Ishikawa (cell line): ENCODE measurements at regions not wholly inside any gene's neighbourhood (a gene's known extent, or its start where the extent isn't known, plus 50 kb on each side); places are given as distances from the start of the nearest gene placed in this dataset.

Source experiments
- CEBPB ChIP-seq: IDR thresholded peaks from 2 replicates; pipeline ENCODE4 v1.6.1; 2012
- CREB1 ChIP-seq: IDR thresholded peaks from 2 replicates; pipeline ENCODE4 v1.6.1; 2012; ENCODE audit warnings: low read depth
- EGR1 ChIP-seq: IDR thresholded peaks from 2 replicates; pipeline ENCODE4 v1.6.1; 2012
- EP300 ChIP-seq: IDR thresholded peaks from 2 replicates; pipeline ENCODE4 v1.6.1; 2012; ENCODE audit warnings: borderline replicate concordance
- FOXM1 ChIP-seq: IDR thresholded peaks from 2 replicates; pipeline ENCODE4 v1.6.1; 2012; ENCODE audit warnings: low read depth, borderline replicate concordance
- MAX ChIP-seq: IDR thresholded peaks from 2 replicates; pipeline ENCODE4 v1.6.1; 2012
- NFIC ChIP-seq: IDR thresholded peaks from 2 replicates; pipeline ENCODE4 v1.6.1; 2012
- RAD21 ChIP-seq: IDR thresholded peaks from 2 replicates; pipeline ENCODE4 v1.6.1; 2012; ENCODE audit warnings: low read depth
- TAF1 ChIP-seq: IDR thresholded peaks from 2 replicates; pipeline ENCODE4 v1.6.1; 2012; ENCODE audit warnings: low read depth, mild to moderate bottlenecking
- TCF12 ChIP-seq: IDR thresholded peaks from 2 replicates; pipeline ENCODE4 v1.6.1; 2012; ENCODE audit warnings: low read depth
- TEAD4 ChIP-seq: IDR thresholded peaks from 2 replicates; pipeline ENCODE4 v1.6.1; 2012
- USF1 ChIP-seq: IDR thresholded peaks from 2 replicates; pipeline ENCODE4 v1.6.1; 2012
- YY1 ChIP-seq: IDR thresholded peaks from 2 replicates; pipeline ENCODE4 v1.6.1; 2012; ENCODE audit warnings: low read depth
- ZBTB7A ChIP-seq: IDR thresholded peaks from 2 replicates; pipeline ENCODE4 v1.6.1; 2012; ENCODE audit warnings: low read depth
- TF ChIP-seq, protein P1 (sequence below): IDR thresholded peaks from 2 replicates; pipeline ENCODE4 v1.6.1; 2012; ENCODE audit warnings: low read depth, mild to moderate bottlenecking

DNA sequence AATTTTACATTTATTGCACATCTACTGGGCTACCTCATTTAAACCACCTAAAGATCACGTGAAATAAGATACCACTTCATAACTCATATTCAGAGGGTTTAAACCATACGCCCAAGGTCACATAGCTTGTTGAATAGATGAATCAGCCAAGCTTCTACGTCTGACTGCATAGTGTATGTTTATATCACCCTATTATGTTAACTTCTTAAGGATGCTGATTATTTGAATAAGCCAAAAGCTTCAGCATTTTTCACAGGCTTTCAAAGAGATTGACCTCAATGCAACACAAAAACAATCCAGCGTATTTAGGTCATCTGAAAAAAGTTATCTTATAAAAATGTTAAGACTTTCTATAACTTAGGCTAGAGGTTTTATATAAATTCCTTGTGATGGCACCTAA lies 373.8 kb downstream of the TGFB2 start:
- no peak for TF ChIP-seq NFIC
- no peak for TF ChIP-seq CREB1
- no peak for TF ChIP-seq EGR1
- no peak for TF ChIP-seq TAF1
- no peak for TF ChIP-seq FOXM1
- TF ChIP-seq EP300 = no peak

DNA sequence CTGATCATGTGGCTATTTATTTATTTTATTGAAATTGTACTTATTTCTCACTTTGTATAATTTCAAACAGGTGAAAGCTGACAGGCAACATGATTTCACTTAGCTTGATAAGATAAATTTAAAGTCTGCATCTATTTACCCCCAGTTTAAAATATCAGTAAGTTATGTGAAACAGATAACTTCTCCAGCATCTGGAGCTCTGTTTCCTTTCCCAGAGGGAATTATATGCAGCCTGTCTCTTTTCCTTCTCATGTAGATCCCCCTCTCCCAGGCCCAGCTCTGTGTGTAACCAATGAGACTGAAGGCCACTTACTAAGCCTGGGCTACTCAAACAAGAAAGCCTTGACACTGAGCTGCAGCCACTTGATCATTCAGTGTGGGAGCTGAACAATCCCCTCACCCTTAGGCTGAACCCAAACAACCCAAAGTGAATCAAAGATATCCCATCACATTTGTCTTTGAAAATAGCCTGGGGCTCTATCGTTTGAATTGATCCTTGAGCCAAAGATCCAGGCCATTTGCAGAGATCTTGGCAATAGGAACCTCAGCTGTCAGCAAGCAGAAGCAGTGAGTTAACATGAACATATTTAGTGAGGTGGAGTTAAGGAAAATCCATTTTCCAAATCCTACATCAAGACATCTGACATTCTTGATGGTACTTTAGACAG lies 383.9 kb downstream of the TGFB2 start:
- no peak for TF ChIP-seq CREB1

DNA sequence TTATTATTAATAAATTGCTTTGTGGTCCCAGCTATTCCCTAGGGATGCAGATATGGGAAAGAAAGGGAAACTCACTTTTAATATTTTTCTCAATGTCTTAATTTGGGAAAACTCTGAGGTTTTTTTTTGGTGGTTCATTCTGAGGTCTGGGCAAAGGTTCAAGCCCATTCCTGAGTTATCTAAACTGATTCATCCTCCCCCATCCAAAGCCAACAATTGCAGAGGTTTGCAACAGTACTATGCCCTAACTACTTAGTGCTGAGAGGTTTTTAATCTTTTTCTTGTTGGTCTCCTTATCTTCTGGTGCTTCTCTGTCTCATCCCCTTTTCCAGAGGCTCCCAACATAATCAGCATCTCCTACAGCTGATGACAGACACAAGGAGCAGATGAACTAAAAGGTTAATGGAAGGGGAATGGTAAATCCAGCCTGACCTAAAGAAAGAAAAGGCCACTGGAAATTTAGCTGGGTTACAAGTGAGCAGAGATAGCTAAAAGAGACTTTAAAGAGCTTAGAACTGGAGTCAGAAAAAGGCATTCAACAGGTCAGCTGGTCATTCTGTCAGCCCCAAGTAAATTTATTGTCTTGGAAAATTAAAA lies 390.4 kb downstream of the TGFB2 start:
- TF ChIP-seq, protein P1, sequence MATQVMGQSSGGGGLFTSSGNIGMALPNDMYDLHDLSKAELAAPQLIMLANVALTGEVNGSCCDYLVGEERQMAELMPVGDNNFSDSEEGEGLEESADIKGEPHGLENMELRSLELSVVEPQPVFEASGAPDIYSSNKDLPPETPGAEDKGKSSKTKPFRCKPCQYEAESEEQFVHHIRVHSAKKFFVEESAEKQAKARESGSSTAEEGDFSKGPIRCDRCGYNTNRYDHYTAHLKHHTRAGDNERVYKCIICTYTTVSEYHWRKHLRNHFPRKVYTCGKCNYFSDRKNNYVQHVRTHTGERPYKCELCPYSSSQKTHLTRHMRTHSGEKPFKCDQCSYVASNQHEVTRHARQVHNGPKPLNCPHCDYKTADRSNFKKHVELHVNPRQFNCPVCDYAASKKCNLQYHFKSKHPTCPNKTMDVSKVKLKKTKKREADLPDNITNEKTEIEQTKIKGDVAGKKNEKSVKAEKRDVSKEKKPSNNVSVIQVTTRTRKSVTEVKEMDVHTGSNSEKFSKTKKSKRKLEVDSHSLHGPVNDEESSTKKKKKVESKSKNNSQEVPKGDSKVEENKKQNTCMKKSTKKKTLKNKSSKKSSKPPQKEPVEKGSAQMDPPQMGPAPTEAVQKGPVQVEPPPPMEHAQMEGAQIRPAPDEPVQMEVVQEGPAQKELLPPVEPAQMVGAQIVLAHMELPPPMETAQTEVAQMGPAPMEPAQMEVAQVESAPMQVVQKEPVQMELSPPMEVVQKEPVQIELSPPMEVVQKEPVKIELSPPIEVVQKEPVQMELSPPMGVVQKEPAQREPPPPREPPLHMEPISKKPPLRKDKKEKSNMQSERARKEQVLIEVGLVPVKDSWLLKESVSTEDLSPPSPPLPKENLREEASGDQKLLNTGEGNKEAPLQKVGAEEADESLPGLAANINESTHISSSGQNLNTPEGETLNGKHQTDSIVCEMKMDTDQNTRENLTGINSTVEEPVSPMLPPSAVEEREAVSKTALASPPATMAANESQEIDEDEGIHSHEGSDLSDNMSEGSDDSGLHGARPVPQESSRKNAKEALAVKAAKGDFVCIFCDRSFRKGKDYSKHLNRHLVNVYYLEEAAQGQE = no peak
- TF ChIP-seq TCF12 = no peak

DNA sequence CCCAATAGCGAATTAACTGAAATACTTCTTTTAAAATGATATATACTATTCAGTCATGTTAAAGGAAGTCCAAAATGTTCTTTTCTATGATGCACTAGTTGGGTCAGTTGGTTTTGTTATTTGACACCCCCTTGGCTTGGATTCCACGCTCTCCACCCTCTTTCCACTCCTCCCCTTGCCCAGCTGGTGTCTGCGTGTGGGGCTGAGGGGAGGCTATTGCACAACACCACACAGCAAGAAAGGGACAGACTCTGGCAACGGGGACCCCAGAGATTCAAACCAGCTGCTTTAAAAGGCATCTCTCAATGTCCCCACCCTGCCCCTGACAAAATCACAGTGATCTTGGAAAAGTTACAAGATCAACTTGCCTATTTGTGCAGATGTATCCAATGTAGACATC lies 394.3 kb downstream of the TGFB2 start:
- TF ChIP-seq FOXM1 = no peak
- TF ChIP-seq TEAD4 = no peak
- no peak for TF ChIP-seq USF1
- TF ChIP-seq, protein P1 = no peak
- TF ChIP-seq CEBPB = peak; percentile 93
- TF ChIP-seq EP300 = no peak
- TF ChIP-seq CREB1 = no peak

- TF ChIP-seq USF1 = no peak
- TF ChIP-seq CREB1 = no peak
- TF ChIP-seq FOXM1 = no peak
- no peak for TF ChIP-seq RAD21
- TF ChIP-seq MAX = no peak
- no peak for TF ChIP-seq CEBPB
- TF ChIP-seq, protein P1 = no peak
- TF ChIP-seq ZBTB7A = no peak
- no peak for TF ChIP-seq YY1
- TF ChIP-seq TAF1 = no peak
- TF ChIP-seq NFIC = no peak
- TF ChIP-seq EGR1 = no peak
- no peak for TF ChIP-seq EP300
- TF ChIP-seq TEAD4 = no peak
- TF ChIP-seq TCF12 = no peak
Measured at GRCh38 chr1:218741852-218742251, 396.7 kb downstream of the TGFB2 start.
